COLO668 (cell line): ENCODE measurements at regions not wholly inside any gene's neighbourhood (a gene's known extent, or its start where the extent isn't known, plus 50 kb on each side); places are given as distances from the start of the nearest gene placed in this dataset.
"Not testable (repeated sequence)": the region's sequence is repeated elsewhere in the genome, so short reads cannot be mapped to it uniquely, and the experiment has no call there.

ENCODE experiments used
- DNase-seq: peaks from one replicate; lab custom pipeline; 2025; ENCODE audit not compliant: unreplicated experiment; lab: John Stamatoyannopoulos, UW

DNA sequence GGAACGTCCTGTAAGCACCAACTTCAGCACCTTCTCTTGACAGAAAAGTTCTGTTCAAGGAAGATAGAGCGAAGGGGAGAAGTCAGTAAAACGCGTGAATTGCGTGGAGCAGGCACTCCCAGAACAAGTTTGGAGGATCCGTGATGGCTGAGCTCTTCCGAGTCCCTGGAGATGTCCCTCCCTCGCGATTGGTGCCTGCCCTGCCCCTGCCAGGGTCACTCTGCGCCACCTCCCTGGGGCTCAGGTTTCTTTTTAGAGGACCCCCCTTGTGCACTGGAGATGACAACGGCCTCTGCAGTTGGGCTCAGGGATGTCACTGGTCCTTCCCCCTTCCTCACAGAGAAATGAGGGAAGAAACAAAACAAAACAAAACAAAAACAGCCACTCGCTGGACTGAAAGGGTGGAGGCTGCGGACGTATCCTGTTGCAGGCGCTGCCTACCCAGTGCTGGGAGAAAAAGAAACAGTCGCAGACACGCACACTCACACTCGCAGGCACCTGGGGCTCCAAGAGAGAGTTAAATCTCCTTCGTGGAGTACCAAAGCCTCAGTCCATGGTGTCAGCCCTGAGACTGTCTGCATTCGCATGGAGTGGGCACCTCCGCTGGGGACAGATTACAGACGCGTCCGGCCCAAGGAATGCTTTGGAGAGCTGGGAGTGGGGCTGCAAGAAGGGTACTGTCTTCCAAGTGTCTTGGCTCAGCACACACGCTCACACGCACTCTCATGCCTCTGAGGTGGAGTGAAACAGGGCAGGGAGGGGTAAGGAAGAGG lies 512.7 kb downstream of the SLCO4C1 start:
- DNase-seq = no peak

DNA sequence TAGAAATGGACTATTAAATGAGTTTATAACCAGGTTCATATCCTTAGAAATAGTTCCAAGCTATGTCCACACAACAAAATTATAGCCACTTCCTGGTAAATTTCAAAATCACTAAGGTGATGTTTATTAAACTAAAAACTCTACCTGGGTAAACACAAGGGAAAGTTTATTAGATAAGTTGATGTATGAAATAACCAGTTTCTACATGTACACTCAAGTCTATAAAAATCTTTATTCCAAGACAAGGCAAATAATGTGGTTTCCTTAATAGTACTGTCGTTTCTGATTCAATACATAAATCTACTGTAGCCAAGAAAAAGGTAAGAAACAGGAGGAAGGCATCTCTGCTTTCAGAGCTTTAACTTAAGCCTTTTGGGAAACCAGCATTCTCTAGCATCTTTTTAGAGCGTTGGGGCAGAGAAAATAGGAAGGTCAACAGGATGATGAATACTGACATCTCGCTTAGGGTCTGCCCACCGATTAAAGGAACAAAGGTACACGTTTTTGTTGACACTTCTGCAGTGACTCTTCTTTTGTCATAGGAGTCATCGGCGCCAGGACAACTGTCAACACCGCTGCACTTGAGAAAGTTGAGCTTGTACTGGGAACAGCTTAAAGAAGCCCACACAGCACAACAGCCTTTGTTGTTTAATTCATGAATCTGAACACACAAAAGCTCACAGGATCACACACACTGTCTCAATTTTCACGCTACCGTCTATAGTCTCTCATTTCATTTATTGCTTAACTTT lies 513.6 kb downstream of the SLCO4C1 start:
- DNase-seq = peak; percentile 10

DNA sequence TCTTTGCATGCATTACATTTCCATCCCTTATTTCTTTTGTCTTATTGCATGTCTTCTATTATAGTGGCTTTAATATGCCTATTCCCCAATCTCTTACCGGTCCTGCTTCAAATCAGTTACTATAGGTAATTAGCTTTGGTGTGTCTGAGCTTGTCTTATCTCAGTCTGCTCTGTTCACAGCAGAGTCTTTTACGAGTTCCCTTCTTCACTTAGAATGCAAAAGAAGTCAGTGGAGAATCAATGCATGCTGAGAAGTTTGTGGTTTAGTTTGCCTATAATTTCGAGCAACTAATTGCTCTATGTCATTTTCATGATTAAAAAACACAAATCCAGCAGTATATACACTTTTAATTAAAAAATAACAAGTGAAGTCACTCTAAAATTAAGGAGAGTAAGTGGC lies 545.0 kb downstream of the SLCO4C1 start:
- DNase-seq = no peak

DNA sequence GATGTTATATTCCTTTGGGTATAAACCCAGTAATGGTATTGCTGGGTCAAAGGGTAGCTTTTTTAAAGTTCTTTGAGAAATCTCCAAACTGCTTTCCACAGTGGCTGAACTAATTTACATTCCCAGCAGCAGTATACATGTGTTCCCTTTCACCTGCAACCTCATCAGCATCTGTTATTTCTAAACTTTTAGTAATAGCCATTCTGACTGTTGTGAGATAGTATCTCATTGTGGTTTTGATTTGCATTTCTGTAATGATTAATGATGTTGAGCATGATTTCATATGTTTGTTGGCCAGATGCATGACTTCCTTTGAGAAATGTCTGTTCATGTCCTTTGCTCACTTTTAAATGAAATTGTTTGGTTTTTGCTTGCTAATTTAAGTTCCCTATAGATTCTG lies 553.1 kb downstream of the SLCO4C1 start:
- not testable (repeated sequence) for DNase-seq

DNA sequence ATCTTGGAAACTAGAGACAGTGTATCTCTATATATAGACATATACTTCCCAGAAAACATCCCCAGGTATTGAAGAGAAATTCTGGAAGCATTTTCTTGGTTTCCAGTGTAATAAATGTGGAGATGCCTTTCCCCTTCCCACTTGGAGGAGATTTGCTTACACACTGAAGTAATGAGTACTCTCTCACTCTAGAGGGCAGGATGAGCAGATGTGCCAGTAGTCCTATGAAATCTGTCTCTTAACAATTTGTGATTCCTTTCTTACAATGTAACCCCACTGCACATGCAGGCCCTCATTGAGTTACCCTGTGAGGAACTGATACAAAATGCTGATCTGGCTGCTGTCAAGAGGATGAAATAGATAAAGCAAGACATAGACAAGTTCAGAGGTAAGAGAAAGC lies 567.2 kb downstream of the SLCO4C1 start:
- DNase-seq = no peak

DNA sequence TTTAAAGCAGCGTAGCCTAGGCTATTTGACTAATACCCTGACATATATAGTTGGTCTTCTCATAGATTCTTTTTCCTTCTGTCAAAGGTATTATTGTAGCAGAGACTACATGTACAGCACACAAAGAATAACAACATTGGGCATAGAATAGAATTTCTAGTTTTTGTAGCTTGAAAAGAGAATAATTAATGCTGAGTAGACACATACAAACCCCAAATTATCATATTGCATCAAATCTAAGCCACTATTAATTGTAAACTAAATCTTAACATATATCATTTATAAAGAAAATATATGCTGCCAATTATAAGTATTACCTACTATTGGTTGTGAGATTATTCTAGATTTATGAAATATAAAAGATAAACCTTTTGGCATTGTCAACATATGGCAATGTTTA lies 574.5 kb downstream of the SLCO4C1 start:
- DNase-seq = no peak

DNA sequence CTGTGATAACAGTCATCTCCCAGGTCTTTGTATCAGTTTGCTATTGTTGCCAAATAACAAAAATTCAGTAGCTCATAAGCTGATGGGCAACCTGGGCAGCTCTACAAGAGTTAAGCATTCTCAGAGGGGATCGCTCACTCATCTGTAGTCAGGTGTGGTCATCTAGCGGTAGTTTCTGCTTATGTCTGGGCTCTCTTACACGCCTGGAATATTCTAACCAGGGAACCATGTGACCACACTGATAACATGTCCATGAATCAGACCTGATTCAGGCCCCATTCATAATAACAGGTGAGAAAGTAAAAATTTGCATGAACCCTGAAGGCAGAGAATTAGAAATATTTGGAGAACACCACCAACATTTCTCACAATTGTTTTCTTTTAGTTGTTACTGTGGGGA lies 576.1 kb downstream of the SLCO4C1 start:
- no peak for DNase-seq

DNA sequence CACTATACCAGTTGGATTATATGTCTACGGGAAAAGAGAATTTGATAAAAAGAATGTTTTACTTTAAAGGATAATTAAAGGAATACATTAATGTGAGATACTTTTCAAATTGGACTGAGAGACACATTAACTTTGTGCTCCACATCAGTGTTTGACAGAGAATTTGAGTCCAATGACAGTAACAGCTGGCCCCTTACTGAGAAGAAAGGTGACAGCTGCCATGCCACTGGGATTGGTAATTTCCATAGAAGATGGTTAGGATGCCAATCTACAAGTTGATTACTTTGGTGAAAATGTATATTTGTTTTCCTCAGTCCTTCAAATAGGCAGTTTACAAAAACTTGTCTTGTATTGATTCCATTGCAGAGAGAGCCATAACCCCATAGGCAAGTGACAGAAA lies 578.4 kb downstream of the SLCO4C1 start:
- DNase-seq = no peak

DNA sequence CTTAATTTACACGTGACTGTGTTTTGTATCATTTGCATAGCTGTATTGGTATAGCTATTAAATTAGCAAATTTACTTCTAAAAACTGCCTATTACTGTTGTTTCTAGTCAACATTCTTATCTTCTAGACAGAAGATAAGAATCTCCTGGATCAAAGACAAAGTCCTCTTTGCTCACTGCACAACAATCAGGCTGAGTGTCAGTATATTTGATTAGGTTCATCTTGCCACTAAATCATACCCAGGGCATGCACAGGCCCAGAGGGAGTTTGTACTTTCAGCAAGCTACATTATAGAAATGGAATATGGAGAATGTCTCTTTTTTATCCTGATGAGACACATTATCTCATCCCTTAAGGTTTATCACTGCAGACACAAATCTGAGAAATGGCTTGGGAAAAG lies 579.1 kb downstream of the SLCO4C1 start:
- DNase-seq = no peak

DNA sequence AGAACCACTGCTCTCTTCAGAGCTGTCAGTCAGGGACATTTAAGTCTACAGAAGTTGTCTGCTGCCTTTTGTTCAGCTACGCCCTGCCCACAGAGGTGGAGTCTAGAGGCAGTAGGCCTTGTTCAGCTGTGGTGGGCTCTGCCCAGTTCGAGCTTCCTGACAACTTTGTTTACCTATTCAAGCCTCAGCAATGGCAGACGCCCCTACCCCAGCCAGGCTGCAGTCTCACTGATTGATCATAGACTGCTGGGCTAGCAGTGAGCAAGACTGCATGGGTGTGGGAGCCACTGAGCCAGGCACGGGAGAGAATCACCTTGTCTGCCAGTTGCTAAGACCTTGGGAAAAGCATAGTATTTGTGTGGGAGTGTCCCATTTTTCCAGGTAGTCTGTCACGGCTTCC lies 580.3 kb downstream of the SLCO4C1 start:
- not testable (repeated sequence) for DNase-seq

DNA sequence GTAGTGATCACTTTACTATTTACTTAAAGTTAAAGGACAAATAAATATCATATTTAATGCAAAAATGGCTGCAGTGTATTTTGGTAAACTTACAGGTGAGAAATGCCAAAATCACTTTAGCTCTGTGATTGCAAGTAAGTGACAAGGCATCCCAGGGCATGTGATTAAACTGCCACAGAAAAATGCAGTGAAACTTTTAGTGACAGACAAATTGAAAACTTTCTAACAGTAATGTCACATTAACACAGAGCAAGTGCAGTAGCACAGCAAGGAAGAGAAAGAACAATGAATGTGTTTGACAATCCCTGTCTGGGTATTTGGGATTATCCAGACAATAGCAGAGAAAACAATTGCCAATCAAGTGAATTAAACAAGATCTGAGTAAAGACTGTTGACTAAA lies 606.8 kb downstream of the SLCO4C1 start:
- no peak for DNase-seq

DNA sequence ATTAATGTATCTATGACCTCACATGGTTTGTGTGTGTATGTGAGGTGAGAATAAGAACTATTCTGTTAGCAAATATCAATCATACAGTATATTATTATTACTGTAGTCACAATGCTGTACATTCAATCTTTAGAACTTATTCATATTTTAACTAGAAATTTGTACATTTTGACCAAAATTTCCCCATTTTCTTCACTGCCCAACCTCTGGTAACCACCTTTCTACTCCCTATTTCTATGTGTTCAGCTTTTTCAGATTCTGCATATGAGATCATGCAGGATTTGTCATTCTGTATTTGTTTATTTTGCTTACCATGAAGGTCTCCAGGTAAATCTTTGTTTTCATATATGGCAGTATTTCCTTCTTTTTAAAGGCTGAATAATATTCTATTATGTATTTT lies 607.9 kb downstream of the SLCO4C1 start:
- DNase-seq = no peak

DNA sequence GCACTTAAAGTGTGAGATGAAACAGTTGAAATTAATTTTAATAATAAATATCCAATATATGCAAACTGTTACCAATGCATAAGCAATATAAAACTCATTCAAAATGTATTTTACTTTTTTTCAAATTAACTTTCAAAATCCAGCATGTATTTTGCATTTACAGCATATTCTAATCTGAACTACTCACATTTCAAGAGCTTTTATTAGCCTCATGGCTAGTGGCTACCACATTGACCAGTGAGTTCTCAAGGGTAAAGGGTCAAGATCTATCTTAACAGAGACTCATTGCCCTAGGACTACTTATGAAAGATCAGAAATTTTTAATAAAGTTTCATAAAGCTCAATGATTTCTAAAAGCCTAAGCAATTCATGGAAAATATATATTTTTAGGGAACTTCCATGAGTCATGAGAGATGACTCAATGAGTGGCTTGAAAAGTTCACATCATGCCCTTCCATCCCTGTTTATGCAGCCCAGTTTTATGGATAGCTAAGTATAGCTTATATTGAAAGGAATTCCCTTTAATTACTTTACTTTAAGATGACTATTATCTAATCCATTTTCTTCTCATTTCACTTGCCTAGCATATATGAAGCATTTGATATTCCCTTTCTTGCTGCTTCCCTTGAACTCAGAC lies 608.6 kb downstream of the SLCO4C1 start:
- DNase-seq = no peak

DNA sequence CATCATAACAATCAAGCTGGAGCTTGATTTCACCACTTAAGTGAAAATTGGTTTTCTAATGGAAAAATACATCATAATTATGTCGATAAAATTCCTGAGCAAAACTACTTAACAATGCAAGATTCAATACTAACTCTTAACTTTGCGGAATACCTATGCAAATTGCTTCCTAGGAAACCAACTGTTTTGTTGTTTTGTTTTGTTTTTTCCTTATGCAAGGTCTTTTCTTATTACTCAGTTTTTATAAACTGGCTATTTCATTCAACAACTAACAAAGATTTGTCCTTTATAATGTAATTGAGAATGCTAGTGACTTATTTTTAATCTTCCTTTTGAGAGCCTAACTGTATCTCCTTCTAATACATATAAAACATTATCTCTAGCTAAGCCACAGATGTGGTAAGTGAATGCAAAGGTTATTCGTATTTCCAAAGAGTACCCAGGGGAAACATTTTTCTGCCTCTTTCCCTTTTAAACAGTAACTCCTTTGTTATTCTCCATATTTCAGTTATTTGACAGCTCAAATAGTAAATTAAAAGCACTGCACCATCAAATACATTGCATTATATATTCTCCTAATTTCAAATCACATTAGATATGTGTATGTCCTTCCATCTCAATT lies 609.4 kb downstream of the SLCO4C1 start:
- DNase-seq = no peak

DNA sequence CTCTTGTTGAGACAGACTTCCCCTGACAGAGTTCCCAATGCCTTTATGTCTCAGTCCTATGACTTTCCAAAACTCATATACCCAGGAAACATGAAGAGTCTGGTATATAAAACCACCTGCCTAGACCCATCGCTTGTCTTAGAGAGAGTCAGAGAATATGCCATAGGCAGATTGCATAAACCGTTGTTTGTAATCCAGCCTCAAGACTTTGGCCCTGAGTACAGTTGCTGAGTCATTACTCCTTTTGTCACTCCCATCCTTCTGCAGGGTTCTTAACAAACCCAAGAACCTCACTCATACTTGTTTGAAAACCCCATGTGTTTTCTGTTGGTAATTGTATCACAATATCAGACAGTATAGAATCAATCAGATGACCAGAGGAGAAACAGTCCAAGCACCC lies 616.3 kb downstream of the SLCO4C1 start:
- no peak for DNase-seq

DNA sequence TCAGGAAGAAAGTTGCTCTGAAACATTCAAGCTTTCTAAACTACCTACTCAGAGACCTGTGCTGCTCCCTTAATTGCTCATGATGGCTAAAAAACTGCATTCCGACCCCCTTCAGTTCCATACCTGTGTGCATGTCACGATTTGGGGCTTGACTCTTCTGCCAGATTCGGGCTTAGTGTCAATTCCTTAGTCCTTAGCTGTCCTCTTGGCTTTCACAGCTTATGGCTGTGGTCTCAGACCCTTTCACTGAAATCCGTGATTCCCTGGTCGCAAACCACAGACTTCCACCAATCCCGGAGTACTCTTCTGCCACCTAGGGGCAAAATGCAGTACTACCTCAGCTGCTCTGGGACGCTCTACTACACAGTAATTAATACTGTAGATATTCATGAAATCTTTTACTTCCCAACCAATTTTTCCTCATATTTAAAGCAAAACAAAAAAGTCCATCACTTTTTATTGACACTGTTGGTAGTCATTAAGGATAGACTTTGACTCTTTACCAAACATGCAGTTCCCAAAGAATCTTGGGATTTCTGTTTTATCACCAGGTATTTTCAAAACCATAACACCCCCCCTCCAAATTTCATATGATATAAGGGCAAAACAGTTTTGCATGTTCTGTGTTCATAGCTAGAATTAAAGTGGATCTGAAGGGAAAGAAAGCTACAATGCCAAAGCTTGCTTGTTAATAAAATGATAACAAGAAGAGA lies 617.4 kb downstream of the SLCO4C1 start:
- DNase-seq = peak; percentile 28

DNA sequence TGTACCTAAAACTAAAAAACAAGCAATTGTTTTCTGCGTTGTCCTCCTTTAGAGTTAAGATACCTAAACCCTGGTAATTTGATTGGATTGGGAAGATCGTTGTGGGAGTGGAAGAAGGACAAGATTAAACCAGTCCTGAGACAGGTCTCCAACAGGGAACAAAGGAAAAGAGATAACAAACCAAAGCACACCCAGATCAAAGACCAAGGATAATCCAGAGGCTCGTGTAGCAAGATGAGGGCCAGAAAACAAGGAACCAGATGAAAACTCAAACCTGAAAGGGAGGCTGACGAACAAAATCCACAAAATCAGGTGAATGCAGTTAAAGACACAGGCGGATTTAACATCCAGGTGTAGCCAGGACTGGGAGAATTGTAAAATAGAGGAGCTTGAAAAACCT lies 618.1 kb downstream of the SLCO4C1 start:
- DNase-seq = no peak

DNA sequence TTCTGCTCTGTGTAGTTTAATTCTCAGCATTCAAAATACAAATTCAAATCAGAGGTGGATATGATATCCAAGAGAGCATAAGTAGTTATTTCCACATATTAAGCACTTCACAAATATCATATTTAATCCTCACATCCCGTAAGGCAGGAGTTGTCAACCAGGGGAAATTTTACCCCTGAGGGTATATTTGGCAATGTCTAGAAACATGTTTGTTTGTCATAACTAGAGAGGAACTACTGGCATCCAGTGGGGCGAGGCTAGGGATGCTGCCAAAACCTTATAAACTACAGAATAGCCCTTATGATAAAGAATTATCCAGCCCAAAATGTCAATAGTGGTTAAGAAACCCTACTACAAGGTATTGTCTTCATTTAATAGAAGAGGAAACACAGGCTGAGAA lies 619.4 kb downstream of the SLCO4C1 start:
- no peak for DNase-seq

DNA sequence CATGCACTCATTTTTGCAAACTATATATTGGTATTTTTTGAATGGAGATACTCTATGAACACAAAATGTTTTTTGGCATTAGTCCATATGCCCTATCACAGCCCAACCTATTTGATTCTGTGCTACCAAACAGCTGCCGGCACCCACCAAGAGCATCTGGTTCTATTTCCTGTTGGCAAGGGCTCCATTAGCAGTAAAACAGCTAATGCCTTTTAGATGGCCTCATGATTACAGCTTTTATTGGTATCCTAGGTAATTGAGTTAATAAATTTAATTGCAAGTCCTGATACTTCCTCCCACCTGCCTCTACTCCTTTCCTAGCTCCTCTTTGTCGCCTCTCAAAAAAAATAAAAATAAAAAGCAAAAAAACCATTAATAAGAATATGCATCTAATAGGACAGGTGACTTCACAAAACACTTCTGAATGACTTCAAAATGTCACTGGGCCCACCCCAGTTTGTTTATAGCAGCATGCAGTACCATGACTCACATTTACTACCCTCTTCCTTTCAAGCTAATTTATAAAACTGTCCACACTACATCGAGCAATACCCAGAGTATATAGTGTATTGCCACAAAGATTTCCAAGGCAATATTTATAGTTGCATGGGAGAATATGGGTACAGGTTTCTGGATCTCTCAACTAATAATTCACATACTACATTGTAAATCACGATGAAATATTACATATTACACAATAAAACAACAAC lies 620.4 kb downstream of the SLCO4C1 start:
- DNase-seq = no peak

DNA sequence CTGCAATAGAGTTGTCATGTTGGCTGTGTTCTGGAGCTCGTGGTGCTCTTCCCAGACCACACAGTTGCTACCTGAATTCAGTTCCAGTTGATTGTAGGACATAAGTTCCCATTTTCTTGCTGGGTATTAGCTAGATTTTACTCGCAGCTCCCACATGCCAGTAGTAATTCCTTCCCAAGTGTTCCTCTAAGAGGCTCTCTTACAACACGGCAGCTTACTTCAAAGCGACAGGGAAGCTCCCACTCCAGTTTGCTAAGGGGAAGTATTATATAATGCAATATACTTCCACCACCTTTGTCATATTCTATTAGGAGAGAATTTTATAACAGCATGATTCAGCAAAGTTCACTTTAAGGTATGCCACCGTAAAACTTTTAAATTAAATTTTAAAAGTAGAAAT lies 623.0 kb downstream of the SLCO4C1 start:
- DNase-seq = no peak
